HAP-1 (cell line): ENCODE measurements at regions not wholly inside any gene's neighbourhood (a gene's known extent, or its start where the extent isn't known, plus 50 kb on each side); places are given as distances from the start of the nearest gene placed in this dataset.
A peak's percentile ranks its signal among the peaks of the same experiment; 100 is the strongest.

Source experiments
- DNase-seq, 2 experiments: peaks; one replicate each; pipeline ENCODE4 v3.0.0-alpha.2; 2016 to 2020; ENCODE audit warnings: low spot score in 2 of 2
- H3K27me3 ChIP-seq: fragments of 250-450 bp; sonication (Bioruptor Pico); 2 replicates; pipeline ENCODE4 v1.5.1; 2020; ENCODE audit warnings: low read depth, mild to moderate bottlenecking, moderate library complexity
- H3K36me3 ChIP-seq: fragments of 250-450 bp; sonication (Bioruptor Pico); replicated peaks from 2 replicates; pipeline ENCODE4 v1.5.1; 2020; ENCODE audit warnings: mild to moderate bottlenecking
- H3K4me1 ChIP-seq: fragments of 250-450 bp; sonication (Bioruptor Pico); 2 replicates; pipeline ENCODE4 v1.5.1; 2020; ENCODE audit warnings: mild to moderate bottlenecking
- H3K4me3 ChIP-seq: fragments of 250-450 bp; sonication (Bioruptor Pico); 2 replicates; pipeline ENCODE4 v1.5.1; 2020; ENCODE audit warnings: mild to moderate bottlenecking, moderate library complexity
- H3K9me3 ChIP-seq: fragments of 250-450 bp; sonication (Bioruptor Pico); 2 replicates; pipeline ENCODE4 v1.5.1; 2020; ENCODE audit warnings: mild to moderate bottlenecking, moderate library complexity
- in situ Hi-C: fragments of 300-500 bp; cut with MboI; formaldehyde crosslinking; loops from 3 replicates; pipeline ENCODE4 v1.14.3; 2020; ENCODE audit warnings: low sequenced_read_pairs, inconsistent platforms, mixed read lengths

- Histone ChIP-seq H3K4me1 (no peaks in the 10 kb centered on the region), H3K27me3 (no peaks in the 10 kb centered on the region), H3K9me3 (no peaks in the 10 kb centered on the region), H3K36me3 (no peaks in the 10 kb centered on the region), H3K4me3 (no peak overlapping the region)
- DNase-seq = no peak
- in situ Hi-C loops = no loop called here
Observed at GRCh38 chr5:26737348-26738265, 300.8 kb downstream of the CDH9 start.

GRCh38 chr5:26727916-26728315 lies 310.5 kb downstream of the CDH9 start:
- Histone ChIP-seq H3K36me3 (no peaks in the 10 kb centered on the region), H3K4me3 (no peak overlapping the region), H3K4me1 (no peaks in the 10 kb centered on the region), H3K9me3 (no peaks in the 10 kb centered on the region), H3K27me3 (no peaks in the 10 kb centered on the region)
- in situ Hi-C loops = no loop called here
- no peak for DNase-seq

DNA sequence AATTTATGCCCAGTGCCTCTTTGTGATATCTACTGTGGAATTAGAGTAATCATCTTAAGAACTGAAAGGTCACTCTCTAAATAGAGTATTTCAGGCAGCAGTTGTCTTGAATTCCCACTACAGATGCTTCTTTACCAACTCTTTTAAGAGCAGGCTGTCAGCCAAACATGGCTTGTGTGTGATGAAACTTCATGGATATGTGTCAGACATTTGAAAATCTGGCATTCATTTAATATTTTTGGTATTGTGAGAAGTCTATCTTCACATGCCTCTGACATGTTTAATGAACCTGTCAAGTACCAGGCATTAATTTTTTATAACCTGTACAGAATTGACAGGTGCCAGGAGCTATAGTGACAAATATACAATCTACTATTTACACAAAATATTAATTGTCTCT lies 318.6 kb downstream of the CDH9 start:
- H3K9me3 ChIP-seq = no peaks in the 10 kb centered on the region
- no peaks in the 10 kb centered on the region for H3K36me3 ChIP-seq
- H3K4me1 ChIP-seq = peaks cover 5% of the 10 kb centered on the region
- no peaks in the 10 kb centered on the region for H3K27me3 ChIP-seq
- H3K4me3 ChIP-seq = no peak overlapping the region
- in situ Hi-C loops = no loop called here
- DNase-seq = no peak

DNA sequence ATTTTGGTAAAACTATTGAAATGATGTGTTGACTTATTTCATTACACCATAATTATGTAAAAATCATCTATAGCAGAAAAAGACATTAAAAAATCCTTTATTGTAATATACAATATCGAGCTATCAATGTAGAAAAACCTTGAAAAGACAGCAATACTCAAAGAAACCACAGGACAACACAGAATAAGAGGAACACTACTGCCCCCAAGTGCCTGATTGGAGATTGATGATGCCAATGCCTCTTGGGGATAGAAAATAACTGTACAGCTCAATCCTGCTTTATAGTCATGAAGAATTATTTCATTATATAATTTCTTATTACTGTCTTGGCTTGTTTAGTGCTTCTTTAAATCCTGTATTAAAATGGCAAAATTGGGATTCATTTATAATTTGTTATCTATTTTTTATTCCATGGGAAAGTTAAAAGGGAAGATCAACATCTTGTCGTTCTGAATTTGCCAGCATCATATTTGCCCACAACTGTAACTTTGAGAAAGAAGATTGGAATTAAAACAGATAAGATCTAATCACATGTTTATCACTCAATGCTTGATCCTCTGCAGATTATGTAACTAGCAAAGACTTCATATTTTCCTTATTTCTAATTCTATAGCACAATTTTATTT lies 337.5 kb downstream of the CDH9 start:
- no peaks in the 10 kb centered on the region for H3K9me3 ChIP-seq
- H3K4me3 ChIP-seq = no peak overlapping the region
- H3K36me3 ChIP-seq = no peaks in the 10 kb centered on the region
- no peaks in the 10 kb centered on the region for H3K4me1 ChIP-seq
- DNase-seq = peak; percentile 67 to 75
- H3K27me3 ChIP-seq = no peaks in the 10 kb centered on the region
- in situ Hi-C loops = no loop called here

GRCh38 chr5:26692952-26693351 lies 345.4 kb downstream of the CDH9 start:
- H3K4me3 ChIP-seq = no peak overlapping the region
- no peaks in the 10 kb centered on the region for H3K9me3 ChIP-seq
- in situ Hi-C loops = no loop called here
- H3K36me3 ChIP-seq = no peaks in the 10 kb centered on the region
- no peaks in the 10 kb centered on the region for H3K4me1 ChIP-seq
- no peaks in the 10 kb centered on the region for H3K27me3 ChIP-seq
- DNase-seq = no peak

GRCh38 chr5:26691486-26691885 lies 346.9 kb downstream of the CDH9 start:
- H3K27me3 ChIP-seq = no peaks in the 10 kb centered on the region
- no peak for DNase-seq
- no peaks in the 10 kb centered on the region for H3K9me3 ChIP-seq
- H3K36me3 ChIP-seq = no peaks in the 10 kb centered on the region
- H3K4me3 ChIP-seq = no peak overlapping the region
- H3K4me1 ChIP-seq = no peaks in the 10 kb centered on the region
- in situ Hi-C loops = no loop called here

DNA sequence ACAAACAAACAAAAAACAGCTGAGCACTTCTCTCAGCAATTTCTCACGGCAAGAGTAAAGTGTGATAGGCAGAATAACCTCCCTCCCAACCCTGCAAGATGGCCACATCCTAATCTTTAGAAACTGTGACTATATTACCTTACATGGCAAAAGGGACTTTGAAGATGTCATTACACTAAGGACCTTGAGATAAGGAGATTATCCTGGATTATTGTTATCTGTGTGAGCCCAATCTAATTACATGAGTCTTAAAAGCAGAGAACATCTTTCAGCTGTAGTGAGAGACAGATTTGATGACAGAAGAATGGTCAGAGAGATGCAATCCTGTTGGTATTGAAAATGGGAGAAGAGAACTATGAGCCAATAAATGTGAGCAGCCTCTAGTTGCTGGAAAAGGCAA lies 347.9 kb downstream of the CDH9 start:
- Histone ChIP-seq H3K36me3 (no peaks in the 10 kb centered on the region), H3K4me3 (no peak overlapping the region), H3K27me3 (no peaks in the 10 kb centered on the region), H3K9me3 (no peaks in the 10 kb centered on the region), H3K4me1 (no peaks in the 10 kb centered on the region)
- DNase-seq = no peak
- in situ Hi-C loops = no loop called here

DNA sequence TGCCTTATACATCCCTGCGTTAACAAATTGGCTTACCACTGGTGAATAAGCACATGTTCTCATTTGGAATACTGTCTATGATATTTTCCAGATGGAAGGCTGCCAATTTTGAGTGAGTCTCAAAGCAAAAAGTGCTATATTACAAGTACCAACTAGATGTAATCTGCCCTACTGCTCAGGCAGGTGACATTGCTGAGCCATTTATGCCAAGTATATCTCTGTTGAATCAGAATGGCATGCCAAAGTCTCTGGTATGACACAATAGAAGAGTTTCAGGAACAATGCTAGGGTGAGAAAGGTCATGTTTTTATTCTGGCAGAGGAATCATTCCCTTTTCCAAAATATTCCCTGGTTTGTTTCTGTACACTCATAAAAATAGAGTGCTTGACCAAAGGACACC lies 356.5 kb downstream of the CDH9 start:
- DNase-seq = no peak
- H3K27me3 ChIP-seq = no peaks in the 10 kb centered on the region
- no peaks in the 10 kb centered on the region for H3K9me3 ChIP-seq
- in situ Hi-C loops = no loop called here
- no peak overlapping the region for H3K4me3 ChIP-seq
- no peaks in the 10 kb centered on the region for H3K36me3 ChIP-seq
- peaks cover 2% of the 10 kb centered on the region; the same call in 1 of the 2 replicates for H3K4me1 ChIP-seq

DNA sequence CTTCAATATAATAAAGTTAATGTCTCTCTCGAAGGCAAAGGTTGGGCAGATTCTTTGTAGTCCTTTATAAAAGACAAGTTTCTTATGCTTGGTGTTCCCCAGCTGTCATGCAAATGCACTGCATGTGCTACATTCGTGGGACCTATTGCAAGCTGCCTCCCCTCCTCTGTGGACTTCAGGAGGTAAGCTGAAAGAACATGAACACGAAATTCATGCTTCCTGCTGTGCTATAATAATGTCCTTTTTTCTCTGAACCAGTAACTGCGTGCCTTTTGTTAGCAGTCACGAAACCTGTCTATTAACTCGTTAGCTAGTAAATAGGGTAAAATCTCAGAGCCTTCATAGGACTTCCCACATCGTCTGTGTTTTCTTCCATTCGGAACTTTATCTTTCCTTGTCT lies 363.5 kb downstream of the CDH9 start:
- Histone ChIP-seq H3K4me3 (no peak overlapping the region), H3K36me3 (no peaks in the 10 kb centered on the region), H3K9me3 (no peaks in the 10 kb centered on the region), H3K4me1 (peaks cover 12% of the 10 kb centered on the region), H3K27me3 (no peaks in the 10 kb centered on the region)
- in situ Hi-C loops = no loop called here
- DNase-seq = peak; percentile 5 to 29

- DNase-seq = no peak
- no peaks in the 10 kb centered on the region for H3K36me3 ChIP-seq
- no peaks in the 10 kb centered on the region for H3K9me3 ChIP-seq
- H3K27me3 ChIP-seq = no peaks in the 10 kb centered on the region
- H3K4me3 ChIP-seq = no peak overlapping the region
- in situ Hi-C loops = no loop called here
- H3K4me1 ChIP-seq = peaks cover 3% of the 10 kb centered on the region
Observed at GRCh38 chr5:26669523-26669922, 368.9 kb downstream of the CDH9 start.

DNA sequence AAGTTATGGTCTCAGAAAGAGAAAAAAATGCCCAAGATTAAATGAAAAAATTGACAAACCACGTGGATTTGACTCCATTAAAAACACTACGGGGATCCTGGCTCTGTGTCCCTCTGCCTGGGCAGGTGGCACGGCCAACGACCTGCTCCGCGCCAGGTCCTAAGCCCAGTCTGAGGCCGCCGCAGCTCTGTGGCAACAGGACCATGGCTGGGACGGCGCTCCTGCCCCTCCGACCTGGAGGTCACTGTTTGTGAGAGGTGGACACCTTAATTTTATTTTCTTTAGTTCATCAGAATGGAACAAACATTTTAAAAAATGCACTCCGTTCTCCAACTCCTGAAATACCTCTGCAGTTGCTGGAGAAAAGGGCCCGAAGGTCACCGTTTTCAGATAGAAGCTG lies 369.4 kb downstream of the CDH9 start:
- Histone ChIP-seq H3K36me3 (no peaks in the 10 kb centered on the region), H3K4me1 (no peaks in the 10 kb centered on the region), H3K27me3 (no peaks in the 10 kb centered on the region), H3K9me3 (no peaks in the 10 kb centered on the region), H3K4me3 (no peak overlapping the region)
- in situ Hi-C loops = no loop called here
- no peak for DNase-seq

DNA sequence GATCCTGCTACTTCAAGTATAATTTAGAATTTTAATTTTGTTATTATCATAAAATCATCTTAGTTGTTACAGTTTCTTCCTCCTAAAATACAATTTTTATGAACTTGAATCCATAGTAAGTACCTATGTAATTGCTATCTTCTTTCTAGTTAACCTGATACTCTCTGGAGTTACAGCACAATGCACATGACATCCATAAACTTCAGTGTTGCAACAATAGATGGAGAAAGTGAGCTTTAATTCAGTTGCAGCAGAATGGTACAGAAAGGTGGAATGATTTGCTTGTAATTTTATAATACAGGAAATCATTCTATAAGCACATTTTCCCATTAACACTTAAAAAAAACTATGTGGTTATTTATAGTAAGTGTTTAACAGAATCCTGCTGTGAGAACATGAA lies 372.0 kb downstream of the CDH9 start:
- no peaks in the 10 kb centered on the region for H3K27me3 ChIP-seq
- in situ Hi-C loops = no loop called here
- no peak for DNase-seq
- no peaks in the 10 kb centered on the region for H3K9me3 ChIP-seq
- H3K4me3 ChIP-seq = no peak overlapping the region
- no peaks in the 10 kb centered on the region for H3K4me1 ChIP-seq
- H3K36me3 ChIP-seq = no peaks in the 10 kb centered on the region

- no peak overlapping the region for H3K4me3 ChIP-seq
- in situ Hi-C loops = no loop called here
- no peaks in the 10 kb centered on the region for H3K27me3 ChIP-seq
- H3K36me3 ChIP-seq = no peaks in the 10 kb centered on the region
- no peak for DNase-seq
- H3K4me1 ChIP-seq = no peaks in the 10 kb centered on the region
- no peaks in the 10 kb centered on the region for H3K9me3 ChIP-seq
Observed at GRCh38 chr5:26663500-26663899, 374.9 kb downstream of the CDH9 start.

DNA sequence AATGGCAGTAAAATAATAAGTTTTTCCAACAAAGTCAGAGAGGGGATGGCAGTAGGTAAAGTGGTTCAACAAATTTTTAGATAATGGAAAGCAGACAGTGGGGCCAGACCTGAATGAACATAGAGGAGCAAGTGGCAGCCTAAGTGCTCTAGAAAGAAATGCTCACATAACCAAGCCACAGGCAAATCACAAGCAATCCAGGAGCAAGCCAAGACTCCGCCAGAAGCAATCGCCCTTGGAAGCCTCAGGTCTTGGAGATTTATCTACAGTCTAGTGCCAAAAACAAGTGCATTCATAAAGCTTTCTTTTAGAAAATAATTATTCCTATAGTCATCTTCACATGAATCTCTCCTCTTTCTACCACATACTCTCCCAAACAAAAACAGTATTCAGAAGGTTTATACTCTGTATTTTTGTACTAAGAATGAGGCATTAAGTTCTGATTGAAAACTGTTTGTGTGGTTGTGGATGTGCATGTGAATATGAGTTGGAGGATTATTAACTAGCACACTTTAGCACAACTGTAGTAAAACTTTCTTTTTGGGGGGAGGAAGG lies 375.5 kb downstream of the CDH9 start:
- Histone ChIP-seq H3K36me3 (no peaks in the 10 kb centered on the region), H3K4me3 (no peak overlapping the region), H3K4me1 (no peaks in the 10 kb centered on the region), H3K9me3 (no peaks in the 10 kb centered on the region), H3K27me3 (no peaks in the 10 kb centered on the region)
- in situ Hi-C loops = no loop called here
- DNase-seq = no peak
